ENCODE measurements at regions not wholly inside any gene's neighbourhood (a gene's known extent, or its start where the extent isn't known, plus 50 kb on each side); places are given as distances from the start of the nearest gene placed in this dataset.
"Not testable (repeated sequence)": the region's sequence is repeated elsewhere in the genome, so short reads cannot be mapped to it uniquely, and the experiment has no call there.

DNA sequence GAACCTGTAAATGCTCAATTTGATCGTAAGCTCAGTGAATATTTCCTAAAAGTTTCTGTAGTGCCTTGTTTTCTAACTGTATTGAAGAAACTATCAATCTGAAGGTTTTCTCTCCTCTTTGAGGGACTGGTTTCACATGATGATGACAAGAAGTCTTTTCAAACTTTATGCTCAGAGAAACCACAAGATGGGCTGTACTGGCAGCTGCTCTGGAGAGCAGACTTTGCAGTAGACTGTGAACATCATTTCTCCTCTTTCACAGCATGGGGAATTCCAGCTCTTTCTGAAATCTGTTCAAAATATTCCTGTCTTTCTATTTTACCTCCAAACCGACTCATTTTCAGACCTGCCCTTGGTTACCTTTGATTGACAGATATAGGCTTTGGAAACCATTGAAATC is 194.4 kb downstream of the IZUMO3 start:
- DNase-seq (ENCODE audit: low read depth, low spot score), result no peak

DNA sequence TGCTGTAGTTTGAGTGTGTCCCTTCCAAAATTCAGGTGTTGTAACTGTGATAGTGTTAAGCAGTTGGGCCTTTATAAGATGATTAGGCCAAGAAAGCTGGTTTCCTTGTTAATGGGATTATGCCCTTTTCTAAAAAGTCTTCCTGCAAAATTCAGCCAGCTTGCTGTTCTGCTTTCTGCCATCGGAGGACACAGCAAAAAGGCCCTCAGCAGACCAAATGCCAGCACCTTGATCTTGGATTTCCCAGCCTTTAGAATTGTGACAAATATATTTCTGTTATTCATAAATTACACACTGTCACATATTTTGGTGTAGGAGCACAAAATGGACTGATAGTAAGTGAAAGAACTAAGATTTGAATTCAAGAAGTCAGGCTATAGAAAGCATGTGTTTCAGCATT is 203.2 kb downstream of the IZUMO3 start:
- DNase-seq (ENCODE audit: low read depth, low spot score), result no peak

GRCh38 chr9:24333629-24334028 is 212.1 kb downstream of the IZUMO3 start:
- DNase-seq (ENCODE audit: low read depth, low spot score), result no peak

- no peak for DNase-seq (ENCODE audit: low read depth, low spot score)
Observed at GRCh38 chr9:24298912-24299311, 246.8 kb downstream of the IZUMO3 start.

DNA sequence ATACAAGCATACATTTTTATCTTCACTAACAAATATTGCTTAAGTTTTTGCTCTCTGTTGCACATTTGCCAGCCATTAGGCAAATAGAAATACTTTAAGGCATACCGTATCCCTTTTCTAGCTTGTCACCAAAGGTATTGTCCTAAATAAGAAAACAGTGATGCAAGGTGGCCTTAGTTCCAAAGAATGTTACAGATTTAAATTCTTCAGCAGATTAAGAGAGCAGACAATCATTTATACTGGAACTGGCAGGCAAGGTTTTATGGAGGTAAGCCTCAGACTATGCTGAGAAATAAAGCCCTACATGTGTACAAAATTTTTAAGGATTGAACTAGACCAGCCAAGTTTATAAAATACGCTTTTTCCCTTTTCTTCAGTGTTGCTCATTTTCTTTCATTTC is 247.8 kb downstream of the IZUMO3 start:
- no peak for DNase-seq (ENCODE audit: low read depth, low spot score)

GRCh38 chr9:24296124-24296523 is 249.6 kb downstream of the IZUMO3 start:
- DNase-seq (ENCODE audit: low read depth, low spot score), result no peak

- DNase-seq (ENCODE audit: low read depth, low spot score), result no peak
Observed at GRCh38 chr9:24293386-24293785, 252.3 kb downstream of the IZUMO3 start.

DNA sequence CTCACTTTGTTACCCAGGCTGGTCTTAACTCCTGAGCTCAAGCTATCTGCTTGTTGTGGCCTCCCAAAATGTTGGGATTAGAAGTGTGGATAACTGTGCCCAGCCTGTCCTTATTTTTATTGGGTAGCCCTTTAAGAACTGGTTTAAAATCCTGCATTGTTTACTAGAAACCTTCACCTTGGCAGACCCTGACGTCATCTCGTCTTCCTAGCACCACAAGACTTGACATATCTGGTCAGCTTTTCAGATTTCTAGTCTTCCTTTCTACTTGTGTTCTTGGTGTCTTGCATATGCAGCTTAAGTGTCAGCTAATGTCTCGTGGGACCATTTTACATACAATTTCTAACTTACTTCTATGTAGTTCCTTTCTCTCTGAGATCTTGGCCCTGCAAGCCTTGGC is 258.9 kb downstream of the IZUMO3 start:
- no peak for DNase-seq (ENCODE audit: low read depth, low spot score)

GRCh38 chr9:24258626-24259025 is 287.1 kb downstream of the IZUMO3 start:
- no peak for DNase-seq (ENCODE audit: low read depth, low spot score)

- DNase-seq (ENCODE audit: low read depth, low spot score), result peak; percentile 2
Observed at GRCh38 chr9:24257726-24258125, 288.0 kb downstream of the IZUMO3 start.

DNA sequence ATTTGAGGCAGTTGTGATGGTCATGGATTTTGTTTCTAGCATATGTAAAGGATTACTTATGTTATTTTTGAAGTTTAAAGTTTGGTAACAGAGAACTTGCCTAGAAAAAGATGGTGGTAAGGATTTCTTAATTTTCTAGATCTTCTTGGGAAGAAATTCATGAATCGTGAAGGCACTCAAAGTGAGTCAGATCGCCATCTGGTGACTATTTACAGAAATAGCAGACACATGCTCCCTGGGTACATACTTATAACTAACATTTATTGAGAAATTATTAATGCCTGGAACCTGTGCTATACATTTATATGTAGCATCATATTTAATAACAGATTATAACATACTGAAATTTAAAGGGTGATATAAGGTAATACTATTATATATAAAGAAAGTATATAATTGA is 299.7 kb downstream of the IZUMO3 start:
- DNase-seq (ENCODE audit: low read depth, low spot score), result peak; percentile 13

DNA sequence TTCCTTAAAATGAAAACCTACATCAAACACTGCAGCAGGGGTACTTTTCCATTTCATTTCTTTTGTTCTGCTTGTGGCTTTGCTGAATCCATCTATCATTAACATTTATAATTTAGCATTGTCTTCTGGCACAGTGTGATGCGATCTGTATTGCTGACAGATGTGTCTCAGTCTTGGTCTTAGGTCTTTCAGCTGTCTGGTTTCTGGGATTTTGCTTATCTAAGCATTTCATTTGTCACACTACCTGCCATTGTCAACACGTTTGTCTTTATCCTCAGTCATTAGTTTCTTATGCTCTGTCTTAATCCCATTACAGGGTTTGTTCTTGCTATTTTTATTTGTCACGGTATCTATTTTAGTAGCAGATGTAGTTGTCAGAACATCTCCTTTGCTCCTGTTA is 303.1 kb downstream of the IZUMO3 start:
- no peak for DNase-seq (ENCODE audit: low read depth, low spot score)

- no peak for DNase-seq (ENCODE audit: low read depth, low spot score)
Observed at GRCh38 chr9:24218656-24219055, 327.0 kb downstream of the IZUMO3 start.

- DNase-seq (ENCODE audit: low read depth, low spot score), result no peak
Observed at GRCh38 chr9:24210641-24211040, 335.1 kb downstream of the IZUMO3 start.

- DNase-seq (ENCODE audit: low read depth, low spot score), result peak; percentile 0
Observed at GRCh38 chr9:24189986-24190385, 355.7 kb downstream of the IZUMO3 start.

DNA sequence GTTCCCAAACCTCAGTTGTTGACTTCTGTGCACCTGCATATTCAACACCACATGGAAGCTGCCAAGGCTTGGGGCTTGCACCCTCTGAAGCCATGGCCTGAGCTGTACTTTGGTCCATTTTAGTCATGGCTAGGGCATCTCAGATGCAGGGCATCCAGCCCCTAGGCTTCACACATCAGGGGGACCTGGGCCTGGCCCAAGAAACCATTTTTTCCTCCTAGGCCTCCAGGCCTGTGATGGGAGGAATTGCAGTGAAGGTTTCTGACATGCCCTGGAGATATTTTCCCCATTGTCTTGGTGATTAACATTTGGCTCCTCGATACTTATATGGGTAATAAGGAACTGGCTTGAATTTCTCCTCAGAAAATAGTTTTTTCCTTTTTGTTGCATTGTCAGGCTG is 354.5 kb upstream of the ELAVL2 start:
- not testable (repeated sequence) for DNase-seq (ENCODE audit: low read depth, low spot score)

DNA sequence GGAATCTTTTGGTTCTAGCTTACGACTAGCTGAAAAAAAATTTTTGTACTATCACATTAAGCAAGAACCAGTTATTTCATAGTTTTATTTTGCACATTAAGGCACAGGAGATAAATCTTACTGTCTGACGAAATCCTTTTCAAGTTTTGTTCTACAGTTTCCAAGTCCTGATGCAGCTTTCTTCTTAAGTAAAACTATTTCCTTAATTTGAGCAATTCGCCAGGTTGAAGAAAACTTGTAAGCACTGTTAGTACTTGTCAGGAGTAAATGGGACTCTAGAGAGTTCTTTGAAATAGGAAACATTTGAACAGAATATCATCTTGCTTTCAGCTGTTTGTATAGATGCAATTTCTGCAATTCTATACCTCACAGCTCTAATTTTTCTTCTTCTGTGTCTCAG is 318.8 kb upstream of the ELAVL2 start:
- no peak for DNase-seq (ENCODE audit: low read depth, low spot score)

DNA sequence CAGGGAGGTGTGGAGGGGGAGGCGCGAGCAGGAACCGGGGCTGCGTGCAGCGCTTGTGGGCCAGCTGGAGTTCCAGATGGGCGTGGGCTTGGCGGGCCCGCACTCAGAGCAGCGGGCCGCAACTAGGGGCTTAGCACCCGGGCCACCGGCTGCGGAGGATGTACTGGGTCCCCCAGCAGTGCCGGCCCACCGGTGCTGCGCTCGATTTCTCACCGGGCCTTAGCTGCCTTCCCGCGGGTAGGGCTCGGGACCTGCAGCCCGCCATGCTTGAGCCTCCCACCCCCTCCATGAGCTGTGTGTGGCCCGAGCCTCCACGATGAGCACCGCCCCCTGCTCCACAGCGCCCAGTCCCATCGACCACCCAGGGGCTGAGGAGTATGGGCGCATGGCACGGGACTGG is 309.0 kb upstream of the ELAVL2 start:
- not testable (repeated sequence) for DNase-seq (ENCODE audit: low read depth, low spot score)

DNA sequence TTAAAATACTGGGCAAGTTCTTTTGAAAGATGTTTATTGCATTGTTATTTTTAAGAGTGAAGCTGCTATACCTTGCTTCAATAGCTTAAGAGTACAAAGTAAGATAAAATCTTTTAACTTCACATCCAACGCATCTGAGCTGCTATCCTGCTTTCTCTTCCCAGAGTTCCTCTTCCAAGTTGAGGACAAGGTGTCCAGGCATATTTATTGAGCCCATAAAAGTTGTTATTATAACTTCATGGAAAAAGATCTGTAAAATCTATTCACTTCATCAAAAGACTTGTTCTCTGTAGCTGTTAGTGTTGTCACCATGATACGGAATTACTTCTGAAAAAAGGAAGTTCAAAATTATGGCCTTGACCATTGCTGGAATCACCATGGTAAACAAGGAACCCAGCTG is 306.2 kb upstream of the ELAVL2 start:
- DNase-seq (ENCODE audit: low read depth, low spot score), result no peak

DNA sequence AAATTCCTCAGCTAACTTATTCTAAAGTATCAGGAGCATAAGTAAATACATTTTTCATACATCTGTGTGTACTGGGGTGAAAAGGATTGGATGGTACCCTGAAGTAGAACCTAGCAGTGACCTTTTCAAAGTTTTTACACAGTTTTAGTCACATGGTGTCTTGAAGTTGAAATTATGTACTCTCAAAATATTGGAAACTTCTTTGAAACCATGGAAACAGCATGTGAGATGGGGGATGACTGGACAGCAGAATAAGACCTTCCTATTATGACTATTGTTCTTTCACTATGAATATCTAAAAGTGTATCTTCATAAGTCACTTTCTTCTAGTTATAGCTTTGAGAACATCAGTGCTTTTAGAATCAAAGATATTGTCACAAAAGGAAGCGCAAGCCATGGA is 301.5 kb upstream of the ELAVL2 start:
- DNase-seq (ENCODE audit: low read depth, low spot score), result no peak

- DNase-seq (ENCODE audit: low read depth, low spot score), result no peak
Observed at GRCh38 chr9:24118190-24118589, 292.1 kb upstream of the ELAVL2 start.

DNA sequence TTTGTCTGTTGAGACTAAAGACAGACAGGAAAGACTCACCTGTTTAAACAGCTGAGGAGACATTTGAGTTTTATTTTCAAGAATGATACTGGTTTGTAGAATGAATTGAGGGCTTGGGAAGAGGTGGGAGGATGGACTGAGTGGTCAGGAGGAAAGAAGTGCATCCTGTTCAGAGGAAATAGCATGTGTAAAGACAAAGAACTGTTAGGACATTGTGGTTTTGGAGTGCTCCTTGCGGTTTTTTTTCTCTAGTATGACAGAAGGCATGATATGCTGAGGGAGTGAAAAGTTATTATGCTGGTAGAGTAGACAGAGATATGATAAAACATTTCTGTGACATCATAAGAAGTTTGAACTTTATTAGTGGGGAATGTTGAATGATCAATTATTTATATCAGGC is 270.7 kb upstream of the ELAVL2 start:
- DNase-seq (ENCODE audit: low read depth, low spot score), result no peak

DNA sequence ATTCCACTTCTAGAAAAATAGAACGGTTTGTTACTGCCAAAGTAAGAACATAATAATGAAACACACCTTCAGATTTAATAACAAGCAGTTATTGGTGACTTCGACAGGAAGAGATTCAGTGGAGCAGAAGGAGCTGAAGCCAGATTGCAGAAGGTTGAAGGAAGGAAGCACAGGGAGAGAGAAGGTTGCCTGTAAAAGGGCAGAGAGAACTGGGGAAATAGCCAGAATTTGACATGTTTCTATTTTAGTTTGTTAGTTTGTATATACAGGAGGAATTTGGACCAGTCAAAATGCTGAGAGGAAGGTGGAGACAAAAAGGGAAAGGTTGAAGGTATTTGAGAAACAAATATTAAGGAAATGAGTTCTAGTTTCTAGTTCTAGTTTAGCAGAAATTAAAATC is 269.2 kb upstream of the ELAVL2 start:
- no peak for DNase-seq (ENCODE audit: low read depth, low spot score)

GRCh38 chr9:24090566-24090965 is 264.5 kb upstream of the ELAVL2 start:
- no peak for DNase-seq (ENCODE audit: low read depth, low spot score)

DNA sequence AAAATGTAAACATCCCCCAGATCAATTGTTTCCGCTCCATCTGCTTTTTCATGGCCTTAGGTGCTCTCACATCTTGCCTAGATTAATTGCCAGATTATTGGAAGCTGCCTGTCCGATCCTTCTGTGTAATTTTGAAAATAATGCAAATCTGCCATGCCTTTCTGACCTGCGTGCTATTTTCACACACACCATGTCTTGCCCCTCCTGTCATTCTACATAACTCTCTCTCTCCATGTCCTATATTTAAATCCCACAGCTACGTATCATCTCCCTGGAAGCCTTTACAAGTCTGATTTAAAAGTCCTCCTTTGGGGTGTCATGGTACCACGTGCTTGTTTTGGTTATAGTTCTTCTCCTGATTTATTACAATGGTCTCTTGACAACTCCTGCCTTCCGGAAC is 247.6 kb upstream of the ELAVL2 start:
- no peak for DNase-seq (ENCODE audit: low read depth, low spot score)

All from astrocyte of the hippocampus (primary cell).